HAP-1 (cell line): ENCODE measurements at regions not wholly inside any gene's neighbourhood (a gene's known extent, or its start where the extent isn't known, plus 50 kb on each side); places are given as distances from the start of the nearest gene placed in this dataset.

Experiments
- DNase-seq, 2 experiments: peaks; one replicate each; pipeline ENCODE4 v3.0.0-alpha.2; 2016 to 2020; ENCODE audit warnings: low spot score in 2 of 2
- H3K27me3 ChIP-seq: fragments of 250-450 bp; sonication (Bioruptor Pico); 2 replicates; pipeline ENCODE4 v1.5.1; 2020; ENCODE audit warnings: low read depth, mild to moderate bottlenecking, moderate library complexity
- H3K36me3 ChIP-seq: fragments of 250-450 bp; sonication (Bioruptor Pico); replicated peaks from 2 replicates; pipeline ENCODE4 v1.5.1; 2020; ENCODE audit warnings: mild to moderate bottlenecking
- H3K4me1 ChIP-seq: fragments of 250-450 bp; sonication (Bioruptor Pico); 2 replicates; pipeline ENCODE4 v1.5.1; 2020; ENCODE audit warnings: mild to moderate bottlenecking
- H3K4me3 ChIP-seq: fragments of 250-450 bp; sonication (Bioruptor Pico); 2 replicates; pipeline ENCODE4 v1.5.1; 2020; ENCODE audit warnings: mild to moderate bottlenecking, moderate library complexity
- H3K9me3 ChIP-seq: fragments of 250-450 bp; sonication (Bioruptor Pico); 2 replicates; pipeline ENCODE4 v1.5.1; 2020; ENCODE audit warnings: mild to moderate bottlenecking, moderate library complexity
- in situ Hi-C: fragments of 300-500 bp; cut with MboI; formaldehyde crosslinking; loops from 3 replicates; pipeline ENCODE4 v1.14.3; 2020; ENCODE audit warnings: low sequenced_read_pairs, inconsistent platforms, mixed read lengths

- no peak for DNase-seq
- Histone ChIP-seq H3K4me1 (no peaks in the 10 kb centered on the region), H3K27me3 (no peaks in the 10 kb centered on the region), H3K9me3 (no peaks in the 10 kb centered on the region), H3K4me3 (no peak overlapping the region), H3K36me3 (no peaks in the 10 kb centered on the region)
- in situ Hi-C loops = no loop called here
Observed at GRCh38 chr5:5644249-5644648, 221.8 kb downstream of the ICE1 start.

DNA sequence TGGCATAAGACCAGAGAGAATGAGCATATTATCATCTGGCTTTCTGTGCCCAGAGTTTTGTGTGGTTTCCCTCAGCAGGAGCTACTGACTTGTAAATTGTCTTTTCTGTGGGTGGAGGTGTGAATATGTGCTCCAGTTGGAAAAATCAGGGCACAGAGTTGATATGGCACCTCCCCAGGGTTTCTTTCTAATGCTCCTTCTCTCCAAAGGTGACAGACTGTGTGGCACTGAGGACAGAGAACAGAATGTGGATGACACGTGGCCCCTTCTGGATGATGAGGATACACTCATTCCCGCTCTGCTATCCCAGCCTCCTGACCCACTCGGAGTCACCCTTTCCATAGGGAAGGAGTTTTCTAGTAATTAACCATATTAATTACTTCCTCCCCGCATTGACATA, 221.0 kb downstream of the ICE1 start:
- no peaks in the 10 kb centered on the region for H3K27me3 ChIP-seq
- no peak for DNase-seq

GRCh38 chr5:5638211-5638610, 215.7 kb downstream of the ICE1 start:
- in situ Hi-C loops = no loop called here
- Histone ChIP-seq H3K4me1 (no peaks in the 10 kb centered on the region), H3K27me3 (no peaks in the 10 kb centered on the region), H3K36me3 (no peaks in the 10 kb centered on the region), H3K9me3 (no peaks in the 10 kb centered on the region), H3K4me3 (no peak overlapping the region)
- DNase-seq = no peak

More for the DNA sequence above, 221.0 kb downstream of the ICE1 start:
- Histone ChIP-seq H3K4me3 (no peak overlapping the region), H3K4me1 (no peaks in the 10 kb centered on the region), H3K9me3 (no peaks in the 10 kb centered on the region), H3K36me3 (no peaks in the 10 kb centered on the region)
- in situ Hi-C loops = no loop called here

DNA sequence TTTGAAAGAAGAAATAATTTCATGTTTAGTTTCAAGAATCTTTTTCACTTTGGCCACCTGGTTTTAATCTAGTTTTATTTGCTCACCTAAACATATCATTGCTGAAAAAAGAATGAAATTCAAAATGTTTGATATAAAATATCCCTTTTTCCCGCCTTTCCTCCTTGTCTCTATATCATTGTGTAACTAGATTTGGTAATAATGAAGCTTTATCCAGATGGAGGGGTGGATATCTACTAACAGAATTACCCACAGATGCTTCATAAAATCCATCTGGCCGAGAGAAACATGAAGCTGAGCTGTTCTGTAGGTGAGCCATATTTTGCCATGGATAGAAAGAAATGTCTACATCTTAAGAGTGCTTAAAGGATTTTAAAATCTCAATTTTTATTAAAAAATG, 214.7 kb downstream of the ICE1 start:
- DNase-seq = no peak
- no peaks in the 10 kb centered on the region for H3K27me3 ChIP-seq
- no peak overlapping the region for H3K4me3 ChIP-seq
- H3K9me3 ChIP-seq = no peaks in the 10 kb centered on the region
- no peaks in the 10 kb centered on the region for H3K4me1 ChIP-seq
- in situ Hi-C loops = no loop called here
- H3K36me3 ChIP-seq = no peaks in the 10 kb centered on the region

DNA sequence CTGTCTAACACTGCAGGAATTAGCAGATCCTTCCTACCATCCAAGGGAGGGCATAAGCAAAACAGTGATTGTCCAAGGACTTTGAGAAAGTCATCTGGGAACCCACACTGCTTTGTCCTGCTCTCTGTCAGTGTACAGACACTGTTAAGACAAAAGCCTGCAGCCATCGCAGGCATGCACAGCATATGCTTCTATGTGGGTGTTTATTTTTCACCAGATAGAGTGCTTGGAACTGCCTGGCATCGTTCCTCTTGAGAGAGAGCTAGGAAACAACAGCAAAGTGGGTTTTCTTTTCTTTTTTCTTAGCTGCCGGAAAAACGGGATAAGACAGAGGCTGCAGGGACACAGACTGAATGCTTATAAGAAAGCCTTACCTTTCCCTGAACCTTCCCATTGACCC, 212.3 kb downstream of the ICE1 start:
- DNase-seq = no peak
- Histone ChIP-seq H3K4me3 (no peak overlapping the region), H3K36me3 (no peaks in the 10 kb centered on the region), H3K27me3 (no peaks in the 10 kb centered on the region), H3K9me3 (no peaks in the 10 kb centered on the region), H3K4me1 (no peaks in the 10 kb centered on the region)
- in situ Hi-C loops = no loop called here

- in situ Hi-C loops = no loop called here
- DNase-seq = no peak
- Histone ChIP-seq H3K4me1 (no peaks in the 10 kb centered on the region), H3K36me3 (no peaks in the 10 kb centered on the region), H3K9me3 (no peaks in the 10 kb centered on the region), H3K27me3 (no peaks in the 10 kb centered on the region), H3K4me3 (no peak overlapping the region)
Observed at GRCh38 chr5:5633579-5633978, 211.1 kb downstream of the ICE1 start.

- Histone ChIP-seq H3K4me3 (no peak overlapping the region), H3K36me3 (no peaks in the 10 kb centered on the region), H3K27me3 (no peaks in the 10 kb centered on the region), H3K9me3 (no peaks in the 10 kb centered on the region), H3K4me1 (no peaks in the 10 kb centered on the region)
- in situ Hi-C loops = no loop called here
- DNase-seq = no peak
Observed at GRCh38 chr5:5632678-5633077, 210.2 kb downstream of the ICE1 start.

- in situ Hi-C loops = no loop called here
- no peaks in the 10 kb centered on the region for H3K9me3 ChIP-seq
- no peaks in the 10 kb centered on the region for H3K4me1 ChIP-seq
- no peaks in the 10 kb centered on the region for H3K27me3 ChIP-seq
- no peaks in the 10 kb centered on the region for H3K36me3 ChIP-seq
- H3K4me3 ChIP-seq = no peak overlapping the region
- no peak for DNase-seq
Observed at GRCh38 chr5:5629607-5629978, 207.1 kb downstream of the ICE1 start.

- Histone ChIP-seq H3K9me3 (no peaks in the 10 kb centered on the region), H3K27me3 (no peaks in the 10 kb centered on the region), H3K4me3 (no peak overlapping the region), H3K4me1 (no peaks in the 10 kb centered on the region), H3K36me3 (no peaks in the 10 kb centered on the region)
- no peak for DNase-seq
- in situ Hi-C loops = no loop called here
Observed at GRCh38 chr5:5628866-5629606, 206.6 kb downstream of the ICE1 start.

- in situ Hi-C loops = no loop called here
- Histone ChIP-seq H3K4me3 (no peak overlapping the region), H3K4me1 (no peaks in the 10 kb centered on the region), H3K9me3 (no peaks in the 10 kb centered on the region), H3K27me3 (no peaks in the 10 kb centered on the region), H3K36me3 (no peaks in the 10 kb centered on the region)
- no peak for DNase-seq
Observed at GRCh38 chr5:5626412-5626811, 203.9 kb downstream of the ICE1 start.

GRCh38 chr5:5625491-5625890, 203.0 kb downstream of the ICE1 start:
- H3K9me3 ChIP-seq = no peaks in the 10 kb centered on the region
- in situ Hi-C loops = no loop called here
- no peak overlapping the region for H3K4me3 ChIP-seq
- H3K4me1 ChIP-seq = no peaks in the 10 kb centered on the region
- H3K27me3 ChIP-seq = no peaks in the 10 kb centered on the region
- DNase-seq = no peak
- no peaks in the 10 kb centered on the region for H3K36me3 ChIP-seq

- in situ Hi-C loops = no loop called here
- Histone ChIP-seq H3K9me3 (no peaks in the 10 kb centered on the region), H3K27me3 (no peaks in the 10 kb centered on the region), H3K4me3 (no peak overlapping the region), H3K4me1 (no peaks in the 10 kb centered on the region), H3K36me3 (no peaks in the 10 kb centered on the region)
- no peak for DNase-seq
Observed at GRCh38 chr5:5623397-5623796, 200.9 kb downstream of the ICE1 start.

DNA sequence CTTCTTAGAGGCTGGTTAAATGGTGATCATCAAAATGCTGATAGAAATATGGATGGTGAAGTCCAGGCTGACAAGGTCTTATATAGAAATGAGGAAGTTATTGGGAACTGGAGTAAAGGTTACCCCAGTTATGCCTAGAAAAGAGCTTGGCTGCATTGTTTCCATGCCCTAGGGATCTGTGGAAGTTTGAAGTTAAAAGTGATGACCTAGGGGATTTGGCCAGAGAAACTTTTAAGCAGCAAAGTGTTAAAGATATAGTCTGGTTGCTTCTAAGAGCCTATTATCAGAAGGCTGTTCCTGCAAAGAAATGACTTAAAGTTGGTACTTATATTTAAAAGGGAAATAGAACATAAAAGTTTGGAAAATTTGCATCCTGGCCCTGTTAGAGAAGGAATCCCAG, 200.3 kb downstream of the ICE1 start:
- in situ Hi-C loops = no loop called here
- H3K9me3 ChIP-seq = no peaks in the 10 kb centered on the region
- H3K4me3 ChIP-seq = no peak overlapping the region
- no peaks in the 10 kb centered on the region for H3K27me3 ChIP-seq
- no peaks in the 10 kb centered on the region for H3K4me1 ChIP-seq
- DNase-seq = no peak
- H3K36me3 ChIP-seq = no peaks in the 10 kb centered on the region

DNA sequence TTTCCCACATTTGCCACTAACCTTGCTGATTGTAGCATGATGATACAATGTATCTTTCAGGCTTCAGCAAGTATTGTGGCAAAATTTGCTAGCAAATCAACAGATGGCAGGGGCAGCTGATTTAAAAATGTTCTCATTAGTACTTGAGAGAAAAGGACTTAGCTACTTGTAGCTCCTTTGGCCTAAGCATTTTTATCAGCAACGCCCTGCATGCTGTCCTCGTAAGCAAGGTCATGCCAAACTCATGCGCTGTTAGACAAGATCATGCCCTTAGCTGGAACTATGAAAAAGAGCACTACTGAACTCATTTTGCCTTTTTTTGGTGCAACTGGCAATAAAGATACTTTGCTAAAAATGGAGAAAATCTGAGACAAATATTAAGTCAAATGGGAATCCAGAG, 197.1 kb downstream of the ICE1 start:
- H3K4me1 ChIP-seq = no peaks in the 10 kb centered on the region
- no peaks in the 10 kb centered on the region for H3K27me3 ChIP-seq
- H3K4me3 ChIP-seq = no peak overlapping the region
- no peaks in the 10 kb centered on the region for H3K36me3 ChIP-seq
- no peaks in the 10 kb centered on the region for H3K9me3 ChIP-seq
- DNase-seq = no peak
- in situ Hi-C loops = no loop called here

- in situ Hi-C loops = no loop called here
- H3K4me3 ChIP-seq = no peak overlapping the region
- DNase-seq = no peak
Observed at GRCh38 chr5:5617024-5617423, 194.5 kb downstream of the ICE1 start.

More at GRCh38 chr5:5617024-5617423, 194.5 kb downstream of the ICE1 start:
- Histone ChIP-seq H3K27me3 (no peaks in the 10 kb centered on the region), H3K36me3 (no peaks in the 10 kb centered on the region), H3K9me3 (no peaks in the 10 kb centered on the region), H3K4me1 (no peaks in the 10 kb centered on the region)
